Sigmoid colon (tissue), 6 donors: ENCODE measurements at regions not wholly inside any gene's neighbourhood (a gene's known extent, or its start where the extent isn't known, plus 50 kb on each side); places are given as distances from the start of the nearest gene placed in this dataset.

ENCODE experiments used
- DNase-seq: peaks from one replicate; pipeline ENCODE4 v3.0.0-alpha.2; 2019
- H3K27ac ChIP-seq, 4 donors: fragments of 200-600 bp; sonication (generic); one replicate each; pipeline ENCODE4 v1.5.1; 2016 to 2019; ENCODE audit warnings: mild to moderate bottlenecking in 1 of 4
- H3K27me3 ChIP-seq, 3 donors: fragments of 200-600 bp; sonication (generic); one replicate each; pipeline ENCODE4 v1.5.1; 2019; ENCODE audit warnings: mild to moderate bottlenecking in 1 of 3
- H3K36me3 ChIP-seq, 4 donors: fragments of 200-600 bp; sonication (generic); one replicate each; pipeline ENCODE4 v1.5.1; 2016 to 2019
- H3K4me1 ChIP-seq, 4 donors: fragments of 200-600 bp; sonication (generic); one replicate each; pipeline ENCODE4 v1.5.1; 2017 to 2019
- H3K4me3 ChIP-seq, 4 donors: fragments of 200-600 bp; sonication (generic); one replicate each; pipeline ENCODE4 v1.5.1; 2017 to 2019; ENCODE audit warnings: mild to moderate bottlenecking in 2 of 4, moderate library complexity in 1 of 4
- H3K9me3 ChIP-seq, 4 donors: fragments of 200-600 bp in 3 of 4; sonication (generic) in 3 of 4; one replicate each; pipeline versions ENCODE4 v1.5.1 to v1.6.1; 2013 to 2019
- EP300 ChIP-seq, 4 donors: sonication (generic); formaldehyde crosslinking; IDR thresholded peaks; one replicate each; pipeline ENCODE4 v1.6.1; 2017; ENCODE audit warnings: antibody characterized with exemption in 4 of 4
- POLR2A ChIP-seq, 2 donors: fragments of 450-650 bp; IDR thresholded peaks; one replicate each; pipeline ENCODE4 v1.6.1; 2016; ENCODE audit warnings: antibody characterized with exemption in 2 of 2, mild to moderate bottlenecking in 2 of 2, moderate library complexity in 2 of 2
- POLR2AphosphoS5 ChIP-seq, 4 donors: sonication (generic); formaldehyde crosslinking; IDR thresholded peaks; one replicate each; pipeline ENCODE4 v1.6.1; 2017; ENCODE audit warnings: antibody characterized with exemption in 4 of 4
- WGBS, 2 donors: extraction: QIAGEN DNeasy Blood & Tissue Kit; methylation state at CpG; one replicate each; pipeline ENCODE4 v1.1.7; 2013; 5-methylcytosine and 5-hydroxymethylcytosine counted together
- intact Hi-C: fragments of 100-400 bp; cut with DNase I; formaldehyde crosslinking; loops from one replicate; pipeline ENCODE4 v1.15.1; 2023
- TF ChIP-seq, protein P1 (sequence below), 4 experiments: fragments of 450-650 bp in 3 of 4; fragments of 200-600 bp in 1 of 4; IDR thresholded peaks; one replicate each; pipeline ENCODE4 v1.5.1; 2016 to 2019; ENCODE audit warnings: antibody characterized with exemption in 4 of 4, mild to moderate bottlenecking in 3 of 4, moderate library complexity in 2 of 4
- donor health status: healthy with polysubstance abuse.
- donor health status: healthy.

- no peaks in the 10 kb centered on the region for H3K27me3 ChIP-seq
- H3K4me1 ChIP-seq, result no peaks in the 10 kb centered on the region
- no peak overlapping the region for H3K4me3 ChIP-seq
- intact Hi-C loops, result no loop called here
- H3K36me3 ChIP-seq, result no peaks in the 10 kb centered on the region
- H3K9me3 ChIP-seq, result no peaks in the 10 kb centered on the region
- WGBS, 2 donors, result 54 to 69% methylated on average over 2 of the region's 2 CpGs
- no peak overlapping the region for H3K27ac ChIP-seq
- no peak for DNase-seq
- TF ChIP-seq POLR2A (IDR thresholded peaks at IDR 0.05) (no peak), POLR2AphosphoS5 (IDR thresholded peaks at IDR 0.05) (no peak), EP300 (IDR thresholded peaks at IDR 0.05) (no peak)
- TF ChIP-seq, protein P1, sequence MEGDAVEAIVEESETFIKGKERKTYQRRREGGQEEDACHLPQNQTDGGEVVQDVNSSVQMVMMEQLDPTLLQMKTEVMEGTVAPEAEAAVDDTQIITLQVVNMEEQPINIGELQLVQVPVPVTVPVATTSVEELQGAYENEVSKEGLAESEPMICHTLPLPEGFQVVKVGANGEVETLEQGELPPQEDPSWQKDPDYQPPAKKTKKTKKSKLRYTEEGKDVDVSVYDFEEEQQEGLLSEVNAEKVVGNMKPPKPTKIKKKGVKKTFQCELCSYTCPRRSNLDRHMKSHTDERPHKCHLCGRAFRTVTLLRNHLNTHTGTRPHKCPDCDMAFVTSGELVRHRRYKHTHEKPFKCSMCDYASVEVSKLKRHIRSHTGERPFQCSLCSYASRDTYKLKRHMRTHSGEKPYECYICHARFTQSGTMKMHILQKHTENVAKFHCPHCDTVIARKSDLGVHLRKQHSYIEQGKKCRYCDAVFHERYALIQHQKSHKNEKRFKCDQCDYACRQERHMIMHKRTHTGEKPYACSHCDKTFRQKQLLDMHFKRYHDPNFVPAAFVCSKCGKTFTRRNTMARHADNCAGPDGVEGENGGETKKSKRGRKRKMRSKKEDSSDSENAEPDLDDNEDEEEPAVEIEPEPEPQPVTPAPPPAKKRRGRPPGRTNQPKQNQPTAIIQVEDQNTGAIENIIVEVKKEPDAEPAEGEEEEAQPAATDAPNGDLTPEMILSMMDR (IDR thresholded peaks at IDR 0.05), result no peak
Measured at GRCh38 chr3:87987952-87988351, 70.9 kb downstream of the CGGBP1 start.

DNA sequence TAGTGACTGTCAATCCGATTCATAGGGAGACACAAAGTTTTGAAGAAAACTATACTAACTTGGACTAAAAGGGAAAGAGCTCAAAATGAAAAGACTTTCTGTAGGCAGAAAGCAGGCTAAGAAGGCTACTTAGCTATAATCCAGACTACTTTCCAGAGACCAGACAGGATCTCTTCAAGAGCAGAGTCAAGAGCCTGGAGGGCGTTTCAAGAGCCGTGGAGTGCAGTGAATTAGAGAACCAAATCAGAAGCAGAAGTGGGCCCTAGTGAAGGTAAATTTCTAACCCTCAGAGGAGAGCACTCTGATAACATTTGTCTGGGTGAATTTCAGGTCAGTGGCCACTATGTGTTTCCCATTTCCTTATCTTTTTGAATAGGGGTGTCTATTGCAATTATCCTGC lies 76.4 kb downstream of the CGGBP1 start:
- intact Hi-C loops, result no loop called here
- 85 to 91% methylated on average over 3 of the region's 3 CpGs for WGBS, 2 donors
- Histone ChIP-seq H3K27me3 (no peaks in the 10 kb centered on the region), H3K36me3 (no peaks in the 10 kb centered on the region), H3K27ac (no peak overlapping the region), H3K9me3 (no peaks in the 10 kb centered on the region), H3K4me1 (no peaks in the 10 kb centered on the region), H3K4me3 (no peak overlapping the region)
- DNase-seq, result no peak
- TF ChIP-seq POLR2AphosphoS5 (IDR thresholded peaks at IDR 0.05), result no peak
- TF ChIP-seq POLR2A (IDR thresholded peaks at IDR 0.05), result no peak
- TF ChIP-seq, protein P1 (IDR thresholded peaks at IDR 0.05), result no peak
- TF ChIP-seq EP300 (IDR thresholded peaks at IDR 0.05), result no peak

DNA sequence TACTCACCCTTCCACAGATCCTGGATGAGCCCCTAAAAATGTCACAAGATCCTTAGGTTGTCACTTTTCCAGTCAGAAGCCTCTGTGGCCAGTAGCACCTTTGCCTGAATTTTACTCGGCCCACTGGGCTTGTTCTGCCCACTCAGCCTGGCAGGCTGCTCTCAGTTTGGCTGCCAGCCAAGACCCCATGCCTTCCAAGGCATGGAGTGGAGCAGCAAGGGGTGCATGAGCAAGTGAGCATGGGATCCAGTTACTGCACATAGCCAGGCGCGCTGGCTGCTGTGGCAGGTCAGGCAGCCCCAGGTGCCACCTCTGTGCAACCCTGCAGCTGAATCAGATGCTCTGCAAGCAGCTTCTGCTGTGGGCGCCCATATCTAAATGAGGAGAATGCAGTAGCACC lies 79.3 kb downstream of the CGGBP1 start:
- no peak for DNase-seq
- H3K4me1 ChIP-seq, result no peaks in the 10 kb centered on the region
- no peak overlapping the region for H3K4me3 ChIP-seq
- H3K36me3 ChIP-seq, result no peaks in the 10 kb centered on the region
- 93% methylated on average over 4 of the region's 4 CpGs for WGBS, 2 donors
- H3K9me3 ChIP-seq, result no peaks in the 10 kb centered on the region
- no peaks in the 10 kb centered on the region for H3K27me3 ChIP-seq
- intact Hi-C loops, result no loop called here
- no peak overlapping the region for H3K27ac ChIP-seq
- no peak for TF ChIP-seq POLR2AphosphoS5 (IDR thresholded peaks at IDR 0.05)
- TF ChIP-seq, protein P1 (IDR thresholded peaks at IDR 0.05), result no peak
- TF ChIP-seq EP300 (IDR thresholded peaks at IDR 0.05), result no peak

DNA sequence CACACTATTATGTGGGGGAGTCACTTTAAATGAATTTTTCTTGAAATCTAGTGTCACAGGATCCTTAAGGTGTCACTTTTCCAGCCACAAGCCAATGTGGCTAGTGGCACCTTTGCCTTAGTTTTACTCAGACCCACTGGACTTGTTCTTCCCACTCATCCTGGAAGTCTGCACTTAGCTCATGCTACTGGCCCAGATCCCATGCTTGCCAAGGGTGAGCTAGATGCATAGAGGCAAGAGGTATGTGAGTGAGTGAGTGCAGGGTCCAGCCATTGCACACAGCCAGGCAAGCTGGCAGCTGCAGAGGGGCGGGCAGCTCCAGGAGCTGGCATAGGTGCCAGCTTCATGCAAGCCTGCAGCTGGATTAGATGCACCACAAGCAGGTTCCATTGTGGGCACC lies 81.0 kb downstream of the CGGBP1 start:
- Histone ChIP-seq H3K36me3 (no peaks in the 10 kb centered on the region), H3K9me3 (no peaks in the 10 kb centered on the region), H3K4me3 (no peak overlapping the region), H3K27ac (no peak overlapping the region), H3K4me1 (no peaks in the 10 kb centered on the region), H3K27me3 (no peaks in the 10 kb centered on the region)
- no peak for DNase-seq
- 94 to 96% methylated on average over 1 of the region's 1 CpG for WGBS, 2 donors
- TF ChIP-seq EP300 (IDR thresholded peaks at IDR 0.05) (no peak), POLR2A (IDR thresholded peaks at IDR 0.05) (no peak), POLR2AphosphoS5 (IDR thresholded peaks at IDR 0.05) (no peak)
- TF ChIP-seq, protein P1 (IDR thresholded peaks at IDR 0.05), result no peak
- intact Hi-C loops, result no loop called here

GRCh38 chr3:87975716-87976115 lies 83.1 kb downstream of the CGGBP1 start:
- H3K27ac ChIP-seq, result no peak overlapping the region
- TF ChIP-seq POLR2A (IDR thresholded peaks at IDR 0.05) (no peak), POLR2AphosphoS5 (IDR thresholded peaks at IDR 0.05) (no peak), EP300 (IDR thresholded peaks at IDR 0.05) (no peak)
- TF ChIP-seq, protein P1 (IDR thresholded peaks at IDR 0.05), result no peak
- no peaks in the 10 kb centered on the region for H3K36me3 ChIP-seq
- no peaks in the 10 kb centered on the region for H3K4me1 ChIP-seq
- no peak overlapping the region for H3K4me3 ChIP-seq
- H3K9me3 ChIP-seq, result no peaks in the 10 kb centered on the region
- no peak for DNase-seq
- intact Hi-C loops, result no loop called here
- WGBS, 2 donors, result 73 to 87% methylated on average over 1 of the region's 1 CpG
- H3K27me3 ChIP-seq, result no peaks in the 10 kb centered on the region
